ENCODE measurements at regions not wholly inside any gene's neighbourhood (a gene's known extent, or its start where the extent isn't known, plus 50 kb on each side); places are given as distances from the start of the nearest gene placed in this dataset.
A peak's percentile ranks its signal among the peaks of the same experiment; 100 is the strongest.

DNA sequence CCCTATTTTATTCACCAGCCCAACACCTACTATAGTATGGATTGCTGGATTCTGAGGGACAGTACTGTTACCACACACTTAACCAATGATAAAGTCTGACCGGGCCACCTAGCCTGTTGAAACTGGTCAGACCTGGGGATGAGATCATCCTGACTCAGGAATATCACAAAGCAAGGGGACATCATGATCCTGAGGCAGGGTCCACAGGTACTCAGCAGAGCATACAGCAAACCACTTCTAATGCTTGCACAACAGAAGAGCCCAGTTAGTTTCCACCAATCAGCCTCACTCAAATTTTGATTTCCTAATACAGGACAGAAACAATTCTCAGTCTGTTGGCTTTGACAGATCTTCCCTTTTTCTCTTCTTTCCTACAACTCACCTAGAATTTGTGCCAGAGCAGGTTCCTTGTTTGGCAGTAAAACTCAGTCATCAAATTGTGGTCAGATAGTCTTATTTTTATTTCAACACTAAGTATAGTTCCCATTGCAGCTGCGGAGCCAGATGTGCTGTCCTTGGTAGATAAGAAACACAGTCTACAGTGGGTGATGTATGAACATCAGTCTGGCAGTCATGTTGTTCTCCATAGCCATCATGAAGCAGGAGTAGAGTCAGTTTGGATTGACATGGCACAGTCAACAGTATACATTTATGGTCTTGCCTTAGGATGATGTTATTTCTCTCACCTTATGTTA is 90.1 kb upstream of the PRR23C start (continued):
- TF ChIP-seq, protein P1, sequence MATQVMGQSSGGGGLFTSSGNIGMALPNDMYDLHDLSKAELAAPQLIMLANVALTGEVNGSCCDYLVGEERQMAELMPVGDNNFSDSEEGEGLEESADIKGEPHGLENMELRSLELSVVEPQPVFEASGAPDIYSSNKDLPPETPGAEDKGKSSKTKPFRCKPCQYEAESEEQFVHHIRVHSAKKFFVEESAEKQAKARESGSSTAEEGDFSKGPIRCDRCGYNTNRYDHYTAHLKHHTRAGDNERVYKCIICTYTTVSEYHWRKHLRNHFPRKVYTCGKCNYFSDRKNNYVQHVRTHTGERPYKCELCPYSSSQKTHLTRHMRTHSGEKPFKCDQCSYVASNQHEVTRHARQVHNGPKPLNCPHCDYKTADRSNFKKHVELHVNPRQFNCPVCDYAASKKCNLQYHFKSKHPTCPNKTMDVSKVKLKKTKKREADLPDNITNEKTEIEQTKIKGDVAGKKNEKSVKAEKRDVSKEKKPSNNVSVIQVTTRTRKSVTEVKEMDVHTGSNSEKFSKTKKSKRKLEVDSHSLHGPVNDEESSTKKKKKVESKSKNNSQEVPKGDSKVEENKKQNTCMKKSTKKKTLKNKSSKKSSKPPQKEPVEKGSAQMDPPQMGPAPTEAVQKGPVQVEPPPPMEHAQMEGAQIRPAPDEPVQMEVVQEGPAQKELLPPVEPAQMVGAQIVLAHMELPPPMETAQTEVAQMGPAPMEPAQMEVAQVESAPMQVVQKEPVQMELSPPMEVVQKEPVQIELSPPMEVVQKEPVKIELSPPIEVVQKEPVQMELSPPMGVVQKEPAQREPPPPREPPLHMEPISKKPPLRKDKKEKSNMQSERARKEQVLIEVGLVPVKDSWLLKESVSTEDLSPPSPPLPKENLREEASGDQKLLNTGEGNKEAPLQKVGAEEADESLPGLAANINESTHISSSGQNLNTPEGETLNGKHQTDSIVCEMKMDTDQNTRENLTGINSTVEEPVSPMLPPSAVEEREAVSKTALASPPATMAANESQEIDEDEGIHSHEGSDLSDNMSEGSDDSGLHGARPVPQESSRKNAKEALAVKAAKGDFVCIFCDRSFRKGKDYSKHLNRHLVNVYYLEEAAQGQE (IDR thresholded peaks at IDR 0.05; ENCODE audit: borderline replicate concordance) = peak; percentile 84
- TF ChIP-seq, protein P1 (CRISPR knock-in tag; IDR thresholded peaks at IDR 0.05; ENCODE audit: low read depth) = 0 out of 2 replicates have a peak, but pooled peaks have one; percentile 32
- TF ChIP-seq FOXA1 (IDR thresholded peaks at IDR 0.05; ENCODE audit: borderline replicate concordance) = no peak
- TF ChIP-seq, protein P2, sequence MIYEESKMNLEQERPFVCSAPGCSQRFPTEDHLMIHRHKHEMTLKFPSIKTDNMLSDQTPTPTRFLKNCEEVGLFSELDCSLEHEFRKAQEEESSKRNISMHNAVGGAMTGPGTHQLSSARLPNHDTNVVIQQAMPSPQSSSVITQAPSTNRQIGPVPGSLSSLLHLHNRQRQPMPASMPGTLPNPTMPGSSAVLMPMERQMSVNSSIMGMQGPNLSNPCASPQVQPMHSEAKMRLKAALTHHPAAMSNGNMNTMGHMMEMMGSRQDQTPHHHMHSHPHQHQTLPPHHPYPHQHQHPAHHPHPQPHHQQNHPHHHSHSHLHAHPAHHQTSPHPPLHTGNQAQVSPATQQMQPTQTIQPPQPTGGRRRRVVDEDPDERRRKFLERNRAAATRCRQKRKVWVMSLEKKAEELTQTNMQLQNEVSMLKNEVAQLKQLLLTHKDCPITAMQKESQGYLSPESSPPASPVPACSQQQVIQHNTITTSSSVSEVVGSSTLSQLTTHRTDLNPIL (CRISPR knock-in tag; IDR thresholded peaks at IDR 0.05) = no peak
- TF ChIP-seq NFE2L1 (tag; IDR thresholded peaks at IDR 0.05; ENCODE audit: borderline replicate concordance, low read depth) = no peak
- no peak for TF ChIP-seq NELFE (IDR thresholded peaks at IDR 0.05; ENCODE audit: insufficient read depth, insufficient read length)
- no peak for TF ChIP-seq NCOA2 (IDR thresholded peaks at IDR 0.05; ENCODE audit: partially characterized antibody in 2 of 2)
- no peak for TF ChIP-seq SIN3B (IDR thresholded peaks at IDR 0.05; ENCODE audit: low read depth)
- TF ChIP-seq, protein P3, sequence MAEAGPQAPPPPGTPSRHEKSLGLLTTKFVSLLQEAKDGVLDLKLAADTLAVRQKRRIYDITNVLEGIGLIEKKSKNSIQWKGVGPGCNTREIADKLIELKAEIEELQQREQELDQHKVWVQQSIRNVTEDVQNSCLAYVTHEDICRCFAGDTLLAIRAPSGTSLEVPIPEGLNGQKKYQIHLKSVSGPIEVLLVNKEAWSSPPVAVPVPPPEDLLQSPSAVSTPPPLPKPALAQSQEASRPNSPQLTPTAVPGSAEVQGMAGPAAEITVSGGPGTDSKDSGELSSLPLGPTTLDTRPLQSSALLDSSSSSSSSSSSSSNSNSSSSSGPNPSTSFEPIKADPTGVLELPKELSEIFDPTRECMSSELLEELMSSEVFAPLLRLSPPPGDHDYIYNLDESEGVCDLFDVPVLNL (CRISPR knock-in tag; IDR thresholded peaks at IDR 0.05; ENCODE audit: low read depth) = no peak
- TF ChIP-seq PRMT5 (CRISPR knock-in tag; IDR thresholded peaks at IDR 0.05) = no peak
- no peak for TF ChIP-seq BHLHE40 (IDR thresholded peaks at IDR 0.05; ENCODE audit: low read length)
- TF ChIP-seq MTA3 (IDR thresholded peaks at IDR 0.05; ENCODE audit: borderline replicate concordance) = no peak
- TF ChIP-seq CHD4 (IDR thresholded peaks at IDR 0.05; ENCODE audit: insufficient read depth, insufficient replicate concordance, low read depth, low read length, poor library complexity, severe bottlenecking) = no peak
- no peak for TF ChIP-seq ZNF707 (CRISPR knock-in tag; conservative IDR thresholded peaks at IDR 0.05)
- peak; percentile 36; the same call in 1 of the 2 replicates for TF ChIP-seq FOSL1 (tag; conservative IDR thresholded peaks at IDR 0.05)
- no peak for TF ChIP-seq MTA1 (IDR thresholded peaks at IDR 0.05; ENCODE audit: borderline replicate concordance)
- peak; percentile 66; the same call in 1 of the 2 replicates for TF ChIP-seq SMARCA4 (IDR thresholded peaks at IDR 0.05)
- no peak for TF ChIP-seq HDAC6 (IDR thresholded peaks at IDR 0.05; ENCODE audit: low read depth, low read length)
- no peak for TF ChIP-seq NFYB (IDR thresholded peaks at IDR 0.05; ENCODE audit: extremely low read depth, insufficient read length)
